ENCODE measurements at regions not wholly inside any gene's neighbourhood (a gene's known extent, or its start where the extent isn't known, plus 50 kb on each side); places are given as distances from the start of the nearest gene placed in this dataset.

DNA sequence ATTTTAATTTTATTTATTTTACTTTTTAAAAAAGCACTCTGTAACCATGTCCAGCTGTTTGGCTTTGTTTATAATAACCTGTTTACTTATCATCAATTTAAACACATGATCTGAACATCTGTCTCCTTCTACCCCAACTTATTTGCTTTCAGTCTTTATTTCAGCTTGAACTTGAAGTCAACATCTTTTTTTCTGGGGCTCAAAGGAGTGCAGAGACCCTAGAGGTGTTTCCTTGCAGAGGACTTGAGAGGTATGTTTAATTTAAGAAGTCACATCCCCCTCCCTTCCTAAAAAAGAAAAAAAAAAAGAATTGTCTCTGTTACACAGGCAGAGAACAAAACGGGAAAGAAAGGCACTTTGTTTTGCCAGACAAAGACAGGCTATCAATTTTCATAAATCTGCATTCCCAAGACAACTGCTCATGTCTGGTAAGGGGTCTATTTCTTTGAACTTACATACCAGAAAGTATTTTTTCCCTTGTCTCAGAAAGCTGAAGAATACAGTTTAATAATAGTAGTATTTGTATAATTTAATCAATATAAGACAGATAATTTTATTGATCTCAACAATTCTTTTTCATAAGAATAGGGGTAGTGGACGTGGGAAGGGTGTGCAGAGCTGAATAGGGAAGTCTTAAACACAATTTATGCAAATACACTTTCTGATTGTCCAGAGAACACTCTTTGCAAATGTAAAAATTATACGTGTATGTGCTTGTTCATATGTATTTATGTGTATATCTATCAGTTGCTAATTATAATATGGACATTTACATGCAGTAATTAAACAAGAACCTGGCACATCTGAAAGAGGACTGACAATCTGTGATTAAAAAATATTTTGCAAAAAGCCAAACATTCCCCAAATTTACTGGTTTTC is 109.7 kb upstream of the PDZRN3 start:
- in situ Hi-C loops (cut with HindIII; ENCODE audit: low pct_ligation_motif_present, low pct_unique_long_range_greater_than_20kb, low sequenced_read_pairs), result no loop called here
- no peak for DNase-seq

DNA sequence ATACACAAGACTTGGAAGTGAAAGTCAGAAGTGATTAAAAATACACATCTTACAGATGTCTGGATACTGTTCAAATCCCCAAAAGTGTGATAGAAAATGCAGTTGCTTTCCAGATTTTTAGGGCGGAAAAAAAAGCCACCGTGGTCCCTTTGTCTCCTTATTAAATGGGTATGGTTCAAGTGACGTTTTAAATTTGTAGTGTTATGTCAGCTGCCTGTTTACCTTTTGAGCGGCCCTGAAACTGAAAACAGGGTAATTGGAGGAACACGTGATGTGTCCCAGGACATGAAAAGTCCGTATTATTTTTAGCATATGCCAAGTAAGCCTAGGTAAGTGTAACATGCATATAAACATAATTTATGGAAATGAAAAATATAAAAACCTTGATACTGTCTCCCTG is 109.0 kb upstream of the PDZRN3 start:
- in situ Hi-C loops (cut with HindIII; ENCODE audit: low pct_ligation_motif_present, low pct_unique_long_range_greater_than_20kb, low sequenced_read_pairs), result no loop called here
- no peak for DNase-seq

GRCh38 chr3:73729969-73730440 is 105.3 kb upstream of the PDZRN3 start:
- in situ Hi-C loops (cut with HindIII; ENCODE audit: low pct_ligation_motif_present, low pct_unique_long_range_greater_than_20kb, low sequenced_read_pairs), result no loop called here
- no peak for DNase-seq

- in situ Hi-C loops (cut with HindIII; ENCODE audit: low pct_ligation_motif_present, low pct_unique_long_range_greater_than_20kb, low sequenced_read_pairs), result no loop called here
- DNase-seq, result no peak
These were observed 103.1 kb upstream of the PDZRN3 start for GRCh38 chr3:73727854-73728253.

DNA sequence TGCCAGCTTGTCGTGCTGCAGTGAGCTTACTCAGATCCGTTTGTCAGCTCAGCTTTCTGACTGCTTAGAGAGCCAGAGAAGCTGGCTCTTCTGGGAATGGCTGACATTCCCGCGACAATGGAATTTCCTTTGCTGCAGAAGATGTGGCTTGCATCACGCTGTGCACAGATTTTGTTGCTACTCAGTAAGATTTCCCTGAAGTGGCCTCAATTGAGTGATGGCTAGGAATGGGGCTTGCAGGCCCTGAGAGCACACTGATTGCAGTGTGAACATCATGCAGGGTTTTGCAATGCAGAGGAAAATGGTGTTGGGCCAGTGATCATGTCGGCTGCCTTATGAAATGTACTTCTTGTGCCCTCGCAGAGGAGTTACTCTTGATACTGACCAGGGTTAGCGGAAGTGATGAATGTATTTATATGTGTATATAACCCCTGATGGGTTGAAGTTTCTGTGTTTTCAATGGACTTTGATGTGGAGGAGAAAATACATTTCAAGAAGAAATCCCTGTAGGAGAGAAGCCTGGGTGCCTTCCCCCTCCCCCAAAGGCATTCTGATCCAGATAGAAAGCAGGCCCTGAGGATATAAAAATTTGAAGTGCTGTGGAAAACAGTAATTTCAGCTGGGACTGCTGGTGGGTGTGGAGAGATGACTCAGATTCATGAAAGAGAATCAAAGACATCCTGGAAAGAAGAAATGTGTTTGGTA is 102.5 kb upstream of the PDZRN3 start:
- in situ Hi-C loops (cut with HindIII; ENCODE audit: low pct_ligation_motif_present, low pct_unique_long_range_greater_than_20kb, low sequenced_read_pairs), result no loop called here
- DNase-seq, result no peak

DNA sequence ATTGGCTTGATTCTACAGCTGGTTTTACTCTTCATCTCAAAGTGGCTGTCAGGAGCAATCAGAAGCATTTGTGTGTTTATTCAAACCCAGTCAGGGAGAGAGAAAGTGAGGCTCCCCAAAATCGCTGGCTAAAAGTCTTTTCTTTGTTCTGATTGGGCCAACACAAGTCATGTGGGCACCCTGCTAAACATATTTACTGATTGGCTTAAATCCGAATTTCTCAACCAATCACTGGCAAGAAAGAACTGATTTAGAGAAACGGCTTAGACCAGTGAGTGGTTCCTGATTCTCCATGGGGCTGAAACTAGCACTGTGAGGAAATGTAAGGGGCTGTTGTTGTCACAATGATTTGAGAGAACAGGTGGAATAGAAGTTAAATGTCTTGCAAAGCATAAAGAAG is 98.9 kb upstream of the PDZRN3 start:
- DNase-seq, result no peak
- in situ Hi-C loops (cut with HindIII; ENCODE audit: low pct_ligation_motif_present, low pct_unique_long_range_greater_than_20kb, low sequenced_read_pairs), result no loop called here

DNA sequence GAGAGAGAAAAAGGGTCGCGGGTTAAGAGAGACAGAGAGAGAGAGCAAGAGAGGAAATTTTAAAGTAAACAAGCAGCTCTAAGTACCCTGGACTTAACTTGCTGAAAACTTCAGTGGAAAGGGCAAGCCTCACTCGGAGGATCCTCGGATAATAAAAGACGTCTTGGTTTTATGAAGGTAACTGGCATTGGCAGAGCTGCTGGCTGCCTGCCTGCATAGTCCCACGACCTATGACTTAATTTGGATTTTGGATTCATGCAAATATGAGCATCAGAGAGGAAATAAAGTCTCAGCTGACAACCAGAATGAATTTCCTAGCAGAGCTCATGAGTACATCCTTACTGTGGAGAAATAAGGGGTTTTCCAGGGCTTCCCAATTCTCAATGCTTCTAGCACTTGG is 95.1 kb upstream of the PDZRN3 start:
- in situ Hi-C loops (cut with HindIII; ENCODE audit: low pct_ligation_motif_present, low pct_unique_long_range_greater_than_20kb, low sequenced_read_pairs), result no loop called here
- DNase-seq, result no peak

DNA sequence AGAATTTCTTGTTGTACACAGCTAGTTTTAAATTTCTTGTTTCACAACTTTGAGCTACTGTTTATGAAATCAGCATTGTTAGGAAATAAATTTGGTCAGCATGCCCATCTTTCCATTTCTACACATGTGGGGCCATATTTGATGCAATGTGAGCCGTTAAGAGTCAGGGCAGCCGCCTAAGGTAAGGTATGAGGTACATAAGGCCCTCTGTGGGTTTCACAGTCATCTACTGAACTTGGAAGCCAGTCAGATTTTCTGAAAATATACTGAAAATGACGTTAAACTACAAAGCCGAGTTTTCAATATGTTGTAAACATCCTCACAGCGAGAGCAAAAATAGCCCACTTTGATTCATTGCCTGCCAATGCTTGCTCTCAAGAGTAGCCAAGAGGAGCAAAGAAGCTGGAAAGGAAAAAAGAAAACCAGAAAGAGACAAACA is 94.7 kb upstream of the PDZRN3 start:
- DNase-seq, result no peak
- in situ Hi-C loops (cut with HindIII; ENCODE audit: low pct_ligation_motif_present, low pct_unique_long_range_greater_than_20kb, low sequenced_read_pairs), result no loop called here

GRCh38 chr3:73718326-73719110 is 93.8 kb upstream of the PDZRN3 start:
- DNase-seq, result no peak
- in situ Hi-C loops (cut with HindIII; ENCODE audit: low pct_ligation_motif_present, low pct_unique_long_range_greater_than_20kb, low sequenced_read_pairs), result no loop called here

DNA sequence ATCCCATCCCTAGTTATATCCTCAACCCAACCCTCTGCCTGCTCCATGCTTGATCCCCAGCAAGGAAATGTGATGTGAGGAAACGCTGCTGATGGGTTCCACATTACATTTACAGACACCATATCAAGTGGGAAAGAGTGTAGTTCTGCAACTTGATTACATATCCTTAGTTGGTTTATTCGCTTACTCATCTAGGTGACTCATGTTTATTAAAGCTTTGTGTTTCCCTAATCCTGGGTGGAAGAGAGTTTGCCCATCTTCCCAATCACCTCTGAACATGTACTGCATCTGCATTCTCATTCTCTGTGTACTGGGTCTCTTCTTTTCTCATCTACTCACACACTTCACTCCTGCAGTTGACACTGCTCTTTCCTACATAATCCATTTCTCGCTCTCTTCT is 91.7 kb upstream of the PDZRN3 start:
- no peak for DNase-seq
- in situ Hi-C loops (cut with HindIII; ENCODE audit: low pct_ligation_motif_present, low pct_unique_long_range_greater_than_20kb, low sequenced_read_pairs), result no loop called here

DNA sequence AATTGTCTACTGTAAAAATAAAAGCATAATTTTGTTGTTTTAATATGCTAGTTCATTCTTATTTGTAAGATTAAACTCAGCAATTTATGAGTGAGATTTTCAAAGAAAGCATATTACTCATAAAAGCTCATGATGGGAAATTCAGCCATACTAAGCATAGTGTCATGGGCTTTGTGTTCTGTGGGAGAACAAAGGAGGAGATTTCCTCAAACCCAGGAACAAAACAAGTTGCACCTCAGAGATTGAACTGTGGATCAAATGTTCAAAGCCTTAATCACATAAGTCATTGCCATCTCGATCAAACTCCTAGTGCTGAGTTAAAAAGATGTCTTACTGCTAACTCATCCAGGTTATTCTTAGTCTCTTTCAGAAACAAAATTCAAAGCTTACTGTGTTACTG is 85.6 kb upstream of the PDZRN3 start:
- in situ Hi-C loops (cut with HindIII; ENCODE audit: low pct_ligation_motif_present, low pct_unique_long_range_greater_than_20kb, low sequenced_read_pairs), result no loop called here
- no peak for DNase-seq

DNA sequence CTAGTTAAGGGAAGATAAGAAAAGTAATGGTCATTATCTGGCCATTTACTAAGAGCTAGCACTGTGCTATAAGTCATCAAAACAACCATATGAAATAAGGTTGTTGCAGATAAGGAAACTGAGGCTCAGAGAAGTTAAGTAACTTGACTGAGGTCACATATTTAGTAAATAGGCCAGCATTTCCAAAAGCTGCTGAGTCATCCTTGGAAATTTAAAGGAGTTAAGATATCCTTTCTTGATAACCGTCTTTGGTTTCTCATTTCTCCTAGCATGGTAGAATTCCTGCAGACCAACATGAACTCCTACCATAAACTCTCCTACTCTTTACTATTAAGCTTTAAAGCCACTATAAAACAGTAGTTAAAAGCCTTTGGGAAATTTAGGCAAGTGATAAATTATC is 85.0 kb upstream of the PDZRN3 start:
- in situ Hi-C loops (cut with HindIII; ENCODE audit: low pct_ligation_motif_present, low pct_unique_long_range_greater_than_20kb, low sequenced_read_pairs), result no loop called here
- no peak for DNase-seq

GRCh38 chr3:73708956-73709355 is 84.2 kb upstream of the PDZRN3 start:
- in situ Hi-C loops (cut with HindIII; ENCODE audit: low pct_ligation_motif_present, low pct_unique_long_range_greater_than_20kb, low sequenced_read_pairs), result no loop called here
- DNase-seq, result no peak

DNA sequence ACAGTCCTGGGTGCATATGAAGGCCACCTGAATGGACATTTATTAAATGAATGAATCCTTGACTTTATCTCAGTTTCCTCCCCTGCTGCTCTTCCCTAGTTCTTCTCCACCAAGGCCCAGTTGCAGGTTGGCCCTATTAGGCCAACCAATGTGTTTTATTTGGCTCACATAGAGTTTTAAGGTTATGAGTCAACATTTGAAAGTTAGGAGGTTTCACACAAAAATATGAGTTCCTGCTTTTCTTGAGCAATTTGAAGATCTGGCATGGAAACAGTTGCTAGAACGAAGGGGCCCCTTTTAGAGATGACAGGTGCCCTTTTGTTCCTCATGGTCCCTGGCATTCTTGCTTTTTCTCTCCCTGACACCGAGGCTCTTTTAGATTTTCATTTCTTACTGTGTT is 83.0 kb upstream of the PDZRN3 start:
- in situ Hi-C loops (cut with HindIII; ENCODE audit: low pct_ligation_motif_present, low pct_unique_long_range_greater_than_20kb, low sequenced_read_pairs), result no loop called here
- DNase-seq, result no peak

DNA sequence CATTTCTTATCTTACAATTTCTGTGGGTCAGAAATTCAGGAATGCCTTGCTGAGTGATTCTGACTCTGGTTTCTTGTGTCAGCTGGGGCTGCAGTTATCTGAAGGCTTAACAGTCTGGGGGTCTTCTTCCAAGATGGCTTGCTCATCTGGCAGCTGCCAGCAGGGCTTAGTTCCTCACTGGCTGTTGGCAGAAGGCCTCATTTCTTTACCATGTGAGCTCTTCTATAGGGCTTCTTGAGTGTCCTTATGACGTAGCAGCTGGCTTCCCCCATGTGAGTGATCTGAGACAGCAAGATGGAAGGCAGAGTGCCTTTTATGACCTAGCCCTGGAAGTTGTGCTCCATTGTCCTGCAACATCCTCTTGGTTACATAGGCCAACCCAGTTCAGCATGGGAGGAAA is 82.0 kb upstream of the PDZRN3 start:
- no peak for DNase-seq
- in situ Hi-C loops (cut with HindIII; ENCODE audit: low pct_ligation_motif_present, low pct_unique_long_range_greater_than_20kb, low sequenced_read_pairs), result no loop called here

DNA sequence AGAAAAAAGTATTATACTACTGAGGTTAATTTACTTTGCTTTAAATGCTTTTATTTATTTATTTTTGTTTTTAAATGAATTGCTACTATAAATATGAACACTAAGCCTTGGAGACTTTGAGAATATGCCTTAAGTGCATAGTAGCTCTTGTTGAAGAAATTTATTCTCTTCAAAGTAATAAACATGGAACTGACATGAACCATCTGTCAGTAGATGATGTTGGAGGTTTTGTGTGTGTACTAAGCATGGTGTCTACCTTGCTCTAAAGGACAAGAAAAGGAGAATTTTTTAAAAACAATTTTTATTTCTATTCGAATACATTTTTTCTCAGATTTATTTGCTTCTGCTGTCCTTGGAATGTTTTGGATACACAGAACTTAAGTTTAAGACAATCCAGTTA is 81.1 kb upstream of the PDZRN3 start:
- no peak for DNase-seq
- in situ Hi-C loops (cut with HindIII; ENCODE audit: low pct_ligation_motif_present, low pct_unique_long_range_greater_than_20kb, low sequenced_read_pairs), result no loop called here

DNA sequence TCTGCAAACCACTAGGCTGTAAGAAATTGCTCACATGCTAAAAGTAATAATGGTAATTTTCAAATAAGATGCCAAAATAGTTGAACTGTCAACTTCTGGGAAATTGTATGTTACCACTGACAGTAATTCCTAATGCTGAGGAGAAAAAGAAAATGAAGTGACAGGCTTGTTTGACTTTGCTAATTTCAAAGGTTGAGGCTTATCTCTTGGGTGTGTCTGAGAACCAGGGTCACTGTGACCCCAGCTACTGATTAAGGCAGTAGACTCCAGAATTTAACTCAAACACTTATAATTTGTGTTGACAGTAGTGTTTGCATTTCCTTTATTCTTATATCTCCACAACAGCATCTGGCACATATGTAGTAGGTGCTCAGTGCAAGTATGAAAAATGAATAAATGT is 74.6 kb upstream of the PDZRN3 start:
- in situ Hi-C loops (cut with HindIII; ENCODE audit: low pct_ligation_motif_present, low pct_unique_long_range_greater_than_20kb, low sequenced_read_pairs), result no loop called here
- no peak for DNase-seq

DNA sequence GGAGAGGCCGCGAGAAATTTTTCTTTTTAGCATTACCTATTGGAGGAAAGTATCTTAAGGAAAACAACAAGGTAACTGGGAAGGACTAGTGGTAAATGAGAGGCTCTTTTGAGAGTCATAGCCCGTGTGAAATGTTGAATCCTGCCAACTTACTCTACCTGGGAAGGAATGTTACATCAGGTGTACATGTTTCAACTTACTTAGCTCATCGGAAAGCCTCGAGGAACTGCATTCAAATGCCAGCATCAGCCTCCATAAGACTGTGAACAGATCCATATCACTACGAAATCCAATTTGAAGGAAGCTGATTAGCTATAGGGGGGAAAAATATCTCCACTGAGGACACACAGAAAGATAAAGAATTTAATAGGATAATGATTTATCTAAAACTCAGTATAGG is 72.3 kb upstream of the PDZRN3 start:
- in situ Hi-C loops (cut with HindIII; ENCODE audit: low pct_ligation_motif_present, low pct_unique_long_range_greater_than_20kb, low sequenced_read_pairs), result no loop called here
- DNase-seq, result no peak

- in situ Hi-C loops (cut with HindIII; ENCODE audit: low pct_ligation_motif_present, low pct_unique_long_range_greater_than_20kb, low sequenced_read_pairs), result no loop called here
- DNase-seq, result no peak
These were observed 71.1 kb upstream of the PDZRN3 start for GRCh38 chr3:73695841-73696240.
